ENCODE measurements at regions not wholly inside any gene's neighbourhood (a gene's known extent, or its start where the extent isn't known, plus 50 kb on each side); places are given as distances from the start of the nearest gene placed in this dataset.

- no peak for TF ChIP-seq SCMH1 (CRISPR knock-in tag; IDR thresholded peaks at IDR 0.05; ENCODE audit: borderline replicate concordance)
- TF ChIP-seq ZBTB1 (CRISPR knock-in tag; IDR thresholded peaks at IDR 0.05; ENCODE audit: borderline replicate concordance) = no peak
- no peak for TF ChIP-seq SMC3 (IDR thresholded peaks at IDR 0.05; ENCODE audit: low read length)
- TF ChIP-seq ZFP90 (CRISPR knock-in tag; IDR thresholded peaks at IDR 0.05; ENCODE audit: borderline replicate concordance) = no peak
- no peak for TF ChIP-seq FOXP4 (CRISPR knock-in tag; IDR thresholded peaks at IDR 0.05)
- TF ChIP-seq ZC3H4 (CRISPR knock-in tag; IDR thresholded peaks at IDR 0.05; ENCODE audit: borderline replicate concordance) = no peak
Measured at GRCh38 chr1:101139130-101139529, 97.7 kb upstream of the S1PR1 start (continued).

DNA sequence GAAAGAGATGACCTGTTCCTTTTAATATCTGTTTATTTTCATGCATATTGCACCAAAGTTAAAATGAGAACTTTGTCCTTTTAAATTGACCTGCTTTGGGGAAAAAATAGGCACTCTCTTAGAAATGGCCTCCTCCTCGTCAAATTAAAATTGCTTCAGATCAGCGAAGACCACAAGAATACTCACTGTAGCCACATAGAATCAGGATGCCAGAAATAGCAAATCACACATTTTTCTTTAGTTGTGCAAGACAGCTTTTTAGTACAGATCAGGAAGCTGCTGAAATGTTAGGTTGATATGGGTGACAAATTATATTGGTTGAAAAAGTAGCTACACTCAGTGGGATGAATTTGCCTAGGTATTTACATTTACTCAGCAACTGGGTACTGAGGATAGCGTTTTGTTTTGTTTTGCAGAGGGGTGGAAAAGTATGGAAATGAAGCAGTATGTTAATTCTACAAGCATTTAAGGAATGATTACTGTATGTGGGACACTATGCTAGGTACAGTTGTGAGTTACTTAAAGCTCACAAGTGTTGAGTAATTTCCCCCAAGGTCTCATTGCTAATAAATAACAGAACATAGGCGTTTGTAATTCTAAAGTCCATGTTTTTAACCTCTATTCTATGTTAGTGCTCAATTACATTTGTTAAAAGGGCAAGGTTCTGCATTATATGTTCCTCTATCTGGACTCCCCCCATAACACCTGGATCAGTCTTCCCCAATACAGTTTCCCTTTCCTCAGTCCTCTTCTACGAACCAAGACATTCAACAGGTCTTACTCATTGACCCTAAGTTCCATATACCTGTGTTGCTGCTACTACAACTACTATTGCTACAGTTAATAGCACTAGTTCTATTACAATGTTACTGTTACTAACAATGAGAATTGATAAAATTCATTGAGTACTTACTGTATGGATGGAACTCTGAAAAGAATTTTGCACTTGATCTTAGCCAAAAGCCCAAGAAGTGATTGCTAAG lies 99.4 kb upstream of the S1PR1 start:
- Histone ChIP-seq H3K79me2 (ENCODE audit: insufficient read depth, low read length) (no peaks in the 10 kb centered on the region), H3K4me1 (ENCODE audit: insufficient read depth, low read length) (peaks cover 59% of the 10 kb centered on the region), H3K36me3 (replicated peaks in 1 of 2; ENCODE audit: control insufficient read depth in 1 of 2, insufficient read depth in 2 of 2, low read length in 2 of 2) (no peaks in the 10 kb centered on the region), H3K9me3 (ENCODE audit: low read length) (no peaks in the 10 kb centered on the region), H4K20me1 (ENCODE audit: insufficient read depth, low read length) (no peaks in the 10 kb centered on the region), H3K4me3 (replicated peaks in 1 of 3; ENCODE audit: insufficient read depth in 1 of 3, low read depth in 2 of 3, low read length in 3 of 3) (peak overlapping the region in 1 of 3 experiments; percentile 30; a peak in 2 of 6 replicates), H2AFZ (ENCODE audit: low read length) (no peak overlapping the region), H3K27ac (ENCODE audit: extremely low read length, insufficient read depth, low read length) (peak overlapping the region; percentile 71), H3K27me3 (ENCODE audit: control insufficient read depth in 1 of 2, insufficient read depth in 2 of 2, low read length in 2 of 2) (0 out of 5 replicates have a peak, but pooled peaks cover 0 to 1% of the 10 kb centered on the region in 2 experiments), H3K9ac (ENCODE audit: insufficient read depth, low read depth, low read length) (no peak overlapping the region), H3K4me2 (ENCODE audit: low read depth, low read length) (peak overlapping the region; percentile 66)
- in situ Hi-C loops (cut with HindIII; ENCODE audit: extremely low pct_ligation_motif_present, low pct_unique_long_range_greater_than_20kb) = no loop called here
- ChIA-PET CTCF (ENCODE audit: low intra/inter-chr PET ratio, low total read pairs) (no interaction called here), POLR2A (interaction anchor here (1.0 kb wide), 1 partner anchor 112 kb away, joined by 3 read pairs; the partner anchor contains the start of gene DPH5)
- ATAC-seq = peak; percentile 84
- FAIRE-seq = no peak
- WGBS (ENCODE audit: low lambda C conversion rate) = 4% methylated on average over 5 of the region's 5 CpGs
- no TSS peak for BruUV-seq (replicated peaks)
- peak; percentile 53 for DNase-seq (ENCODE audit: low spot score)
- intact Hi-C loops (cut with micrococcal nuclease; ENCODE audit: unreplicated experiment) = loop anchor here (2.0 to 10.0 kb wide), 4 partner anchors 97 to 190 kb away; partner anchors contain the start of gene S1PR1
- TF ChIP-seq MBD4 (IDR thresholded peaks at IDR 0.05; ENCODE audit: borderline replicate concordance, low read length) = no peak
- no peak for TF ChIP-seq ZNF160 (CRISPR knock-in tag; IDR thresholded peaks at IDR 0.05)
- TF ChIP-seq HDAC2 (CRISPR knock-in tag; IDR thresholded peaks at IDR 0.05) = no peak
- TF ChIP-seq HNF1A (IDR thresholded peaks at IDR 0.05; ENCODE audit: low read depth) = no peak
- TF ChIP-seq HNF1A (CRISPR knock-in tag; IDR thresholded peaks at IDR 0.05; ENCODE audit: borderline replicate concordance) = no peak
- no peak for TF ChIP-seq CSRNP2 (CRISPR knock-in tag; conservative IDR thresholded peaks at IDR 0.05; ENCODE audit: low read depth)
- peak; percentile 71; the same call in 1 of the 2 replicates for TF ChIP-seq CEBPB (IDR thresholded peaks at IDR 0.05; ENCODE audit: borderline replicate concordance, low read depth, low read length)
- TF ChIP-seq POGZ (CRISPR knock-in tag; IDR thresholded peaks at IDR 0.05) = 0 out of 2 replicates have a peak, but pooled peaks have one; percentile 15

Measured in HepG2 (cell line).